Panc1 (cell line): ENCODE measurements at regions not wholly inside any gene's neighbourhood (a gene's known extent, or its start where the extent isn't known, plus 50 kb on each side); places are given as distances from the start of the nearest gene placed in this dataset.

Experiments
- ATAC-seq: fragments of 200-7000 bp; cut with Tn5 transposase; 2 replicates; pipeline ENCODE4 v1.9.1; 2020; ENCODE audit warnings: mild to moderate bottlenecking, moderate library complexity
- BruUV-seq: library from RNA; stranded (reverse); fragments of 400-500 nt; replicated peaks from 2 replicates; lab custom pipeline; 2021; lab: Mats Ljungman, UMichigan
- CTCF ChIA-PET: fragments of 300-600 bp; sonication (Branson Sonifier 250); formaldehyde crosslinking; loops from one replicate; lab custom pipeline; 2022; ENCODE audit warnings: antibody characterized with exemption; lab: Charles Lee
- POLR2A ChIA-PET: fragments of 300-600 bp; sonication (Branson Sonifier 250); formaldehyde crosslinking; loops from one replicate; lab custom pipeline; 2022; ENCODE audit warnings: antibody characterized with exemption; lab: Charles Lee
- DNase-seq: peaks from one replicate; pipeline ENCODE4 v3.0.0-alpha.2; 2010; ENCODE audit warnings: low read depth, low spot score
- H3K27ac ChIP-seq: 2 replicates; pipeline ENCODE4 v1.5.1; 2011; ENCODE audit warnings: mild to moderate bottlenecking, low read length, inconsistent platforms
- H3K27me3 ChIP-seq: fragments of 200-500 bp; sonication (Bioruptor generic); 2 replicates; pipeline ENCODE4 v1.6.0; 2014; ENCODE audit warnings: low read length, inconsistent platforms; ENCODE audit not compliant: control insufficient read depth, insufficient read depth
- H3K36me3 ChIP-seq: fragments of 200-500 bp; sonication (Bioruptor generic); 2 replicates; pipeline ENCODE4 v1.5.1; 2014; ENCODE audit warnings: inconsistent platforms, mild to moderate bottlenecking, low read length, moderate library complexity; ENCODE audit not compliant: control insufficient read depth, insufficient read depth
- H3K4me1 ChIP-seq: 2 replicates; pipeline ENCODE4 v1.5.1; 2011; ENCODE audit warnings: inconsistent platforms, mild to moderate bottlenecking, low read length, moderate library complexity; ENCODE audit not compliant: control insufficient read depth, insufficient read depth
- H3K4me3 ChIP-seq, 2 experiments: 2 replicates each; pipeline ENCODE4 v1.5.1; 2011 to 2012; ENCODE audit warnings: low read depth in 2 of 2, low read length in 2 of 2, mild to moderate bottlenecking in 2 of 2, inconsistent platforms in 1 of 2, moderate library complexity in 1 of 2
- H3K9me3 ChIP-seq: fragments of 200-500 bp; sonication (Bioruptor generic); 2 replicates; pipeline ENCODE4 v1.5.1; 2014; ENCODE audit warnings: low read depth, mild to moderate bottlenecking, inconsistent platforms, low read length, moderate library complexity; ENCODE audit not compliant: control insufficient read depth, insufficient read depth
- CTCF ChIP-seq: fragments of 450-650 bp; IDR thresholded peaks from 2 replicates; pipeline ENCODE4 v1.5.1; 2017; ENCODE audit warnings: mild to moderate bottlenecking
- POLR2AphosphoS5 ChIP-seq: IDR thresholded peaks from 2 replicates; pipeline ENCODE4 v1.6.1; 2012; ENCODE audit warnings: mild to moderate bottlenecking, low read depth, low read length, moderate library complexity
- REST ChIP-seq, 2 experiments: IDR thresholded peaks; 2 replicates each; pipeline ENCODE4 v1.6.1; 2011 to 2012; ENCODE audit warnings: low read depth in 2 of 2, control low read depth in 1 of 2, low read length in 1 of 2, mild to moderate bottlenecking in 1 of 2, moderate library complexity in 1 of 2; ENCODE audit not compliant: insufficient read depth in 1 of 2
- SIN3A ChIP-seq: IDR thresholded peaks from 2 replicates; pipeline ENCODE4 v1.6.1; 2012; ENCODE audit warnings: low read depth, mild to moderate bottlenecking, low read length, moderate library complexity, borderline replicate concordance; ENCODE audit not compliant: insufficient read depth
- TCF7L2 ChIP-seq: IDR thresholded peaks from 2 replicates; pipeline ENCODE4 v1.6.1; 2011; ENCODE audit warnings: mild to moderate bottlenecking, low read depth, low read length, inconsistent platforms
- in situ Hi-C: cut with HindIII; loops from 2 replicates; pipeline ENCODE4 v1.10.0; 2016; ENCODE audit warnings: low sequenced_read_pairs, low pct_unique_long_range_greater_than_20kb
- intact Hi-C: fragments of 100-400 bp; cut with micrococcal nuclease; formaldehyde crosslinking; loops from one replicate; pipeline ENCODE4 v1.10.0; 2022; ENCODE audit not compliant: unreplicated experiment

GRCh38 chr12:30269496-30269895 lies 426.2 kb downstream of the IPO8 start:
- in situ Hi-C loops, result no loop called here
- no peaks in the 10 kb centered on the region for H3K4me1 ChIP-seq
- no TSS peak for BruUV-seq
- H3K9me3 ChIP-seq, result no peaks in the 10 kb centered on the region
- TF ChIP-seq SIN3A (no peak), CTCF (no peak), POLR2AphosphoS5 (no peak), REST (IDR thresholded peaks at IDR 0.05; ENCODE audit: insufficient read depth in 1 of 2, low read depth in 2 of 2, low read length in 1 of 2) (no peak), TCF7L2 (no peak)
- H3K27me3 ChIP-seq, result no peaks in the 10 kb centered on the region
- ATAC-seq, result no peak
- no peaks in the 10 kb centered on the region for H3K36me3 ChIP-seq
- intact Hi-C loops, result no loop called here
- H3K27ac ChIP-seq, result no peak overlapping the region
- ChIA-PET POLR2A (no interaction called here), CTCF (no interaction called here)
- H3K4me3 ChIP-seq, result no peak overlapping the region
- no peak for DNase-seq

GRCh38 chr12:30268041-30268440 lies 427.6 kb downstream of the IPO8 start:
- CTCF ChIA-PET, result no interaction called here
- in situ Hi-C loops, result no loop called here
- intact Hi-C loops, result no loop called here

More at GRCh38 chr12:30268041-30268440, 427.6 kb downstream of the IPO8 start:
- POLR2A ChIA-PET, result no interaction called here
- Histone ChIP-seq H3K36me3 (no peaks in the 10 kb centered on the region), H3K27me3 (no peaks in the 10 kb centered on the region), H3K9me3 (no peaks in the 10 kb centered on the region), H3K4me1 (no peaks in the 10 kb centered on the region), H3K4me3 (no peak overlapping the region), H3K27ac (no peak overlapping the region)
- no peak for ATAC-seq
- no TSS peak for BruUV-seq
- no peak for TF ChIP-seq TCF7L2
- no peak for TF ChIP-seq SIN3A
- no peak for TF ChIP-seq CTCF
- TF ChIP-seq POLR2AphosphoS5, result no peak
- TF ChIP-seq REST (IDR thresholded peaks at IDR 0.05; ENCODE audit: insufficient read depth in 1 of 2, low read depth in 2 of 2, low read length in 1 of 2), result no peak
- no peak for DNase-seq
